ENCODE measurements at regions not wholly inside any gene's neighbourhood (a gene's known extent, or its start where the extent isn't known, plus 50 kb on each side); places are given as distances from the start of the nearest gene placed in this dataset.
"Not testable (repeated sequence)": the region's sequence is repeated elsewhere in the genome, so short reads cannot be mapped to it uniquely, and the experiment has no call there.

DNA sequence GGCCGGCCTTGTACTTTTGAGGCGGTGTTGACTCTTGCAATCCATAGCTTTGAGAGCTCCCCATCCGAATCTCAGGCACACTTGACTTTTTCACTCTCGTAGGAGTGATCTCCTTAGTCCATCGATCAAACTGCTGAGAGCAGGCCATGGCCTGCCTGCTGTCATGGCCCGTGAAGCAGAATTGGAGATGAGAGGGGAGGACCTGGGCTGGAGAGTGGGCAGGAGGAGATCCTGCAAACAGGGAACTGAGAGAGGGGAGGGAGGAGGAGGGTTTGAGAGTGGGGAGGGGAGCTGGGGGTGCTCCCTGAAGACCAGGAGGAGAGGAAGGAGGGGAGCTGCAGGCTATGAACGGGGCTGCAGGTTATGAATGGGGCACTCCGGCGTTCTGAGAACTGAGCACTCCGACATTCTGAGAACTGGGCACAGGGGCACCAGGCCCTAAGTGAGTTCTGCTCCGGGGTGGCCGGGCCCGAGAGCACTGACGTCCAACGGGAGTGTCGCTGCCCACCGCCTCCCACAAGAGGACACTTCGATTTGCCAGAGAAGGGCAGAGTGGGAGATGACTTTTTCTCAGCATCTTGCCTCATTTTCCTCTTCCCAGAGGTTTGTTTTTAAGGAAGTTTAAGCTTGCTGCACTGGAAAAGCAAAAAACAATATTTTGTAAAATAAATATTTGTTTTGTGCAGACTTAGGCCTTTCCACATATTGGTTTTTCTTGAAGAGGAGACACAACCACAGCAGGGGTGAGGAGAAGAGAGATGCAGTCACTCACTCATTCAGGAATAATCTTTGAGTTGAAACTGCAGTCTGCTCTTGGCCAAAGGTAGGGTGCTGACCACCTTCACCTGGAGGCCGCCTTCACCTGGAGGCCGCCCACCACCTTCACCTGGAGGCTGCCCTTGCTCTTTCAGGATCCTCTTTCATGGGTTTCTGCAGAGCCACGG is 194.2 kb downstream of the NPIPB11 start:
- DNase-seq = not testable (repeated sequence)

DNA sequence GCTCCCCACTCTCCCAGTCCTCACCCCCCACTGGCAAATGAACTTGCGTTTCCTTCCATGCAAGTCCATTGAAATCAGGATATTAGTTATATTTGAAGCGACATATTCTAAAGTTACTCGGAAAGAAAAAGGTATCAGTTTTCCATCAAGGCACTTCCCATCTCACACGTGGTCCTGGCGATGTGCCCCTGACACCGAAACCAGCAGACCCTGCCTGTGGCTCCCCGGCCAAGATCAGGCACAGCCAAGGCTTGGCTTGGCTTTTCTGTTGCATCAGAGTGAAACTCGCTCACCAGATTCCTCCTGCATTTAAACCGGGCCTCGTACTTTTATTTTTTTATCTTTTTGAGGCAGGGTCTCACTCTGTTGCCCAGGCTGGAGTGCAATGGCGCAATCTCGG is 195.1 kb downstream of the NPIPB11 start:
- DNase-seq = not testable (repeated sequence)

- not testable (repeated sequence) for DNase-seq
Measured at GRCh38 chr16:29210299-29211150, 196.0 kb downstream of the NPIPB11 start.

GRCh38 chr16:29206120-29206519 is 200.4 kb downstream of the NPIPB11 start:
- DNase-seq = not testable (repeated sequence)

DNA sequence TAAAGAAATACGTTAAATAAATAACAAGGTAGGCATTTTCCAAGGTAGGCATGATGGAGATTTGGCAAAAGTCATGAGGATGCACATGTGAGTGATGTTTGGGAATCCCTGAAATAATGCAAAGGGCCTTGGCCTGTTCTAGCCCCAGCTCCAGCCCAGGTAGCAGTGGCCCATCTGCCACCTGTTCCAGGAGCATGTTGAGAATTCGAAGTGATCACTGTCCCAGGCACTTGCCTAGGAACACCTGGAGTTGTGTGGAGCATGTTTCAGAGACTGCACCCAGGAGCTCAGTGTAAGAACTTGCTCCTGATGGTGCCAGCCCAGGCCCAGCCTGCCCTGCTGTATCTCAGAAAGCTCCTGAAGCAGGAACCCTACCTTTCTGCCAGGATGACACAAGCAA is 201.4 kb downstream of the NPIPB11 start:
- not testable (repeated sequence) for DNase-seq

DNA sequence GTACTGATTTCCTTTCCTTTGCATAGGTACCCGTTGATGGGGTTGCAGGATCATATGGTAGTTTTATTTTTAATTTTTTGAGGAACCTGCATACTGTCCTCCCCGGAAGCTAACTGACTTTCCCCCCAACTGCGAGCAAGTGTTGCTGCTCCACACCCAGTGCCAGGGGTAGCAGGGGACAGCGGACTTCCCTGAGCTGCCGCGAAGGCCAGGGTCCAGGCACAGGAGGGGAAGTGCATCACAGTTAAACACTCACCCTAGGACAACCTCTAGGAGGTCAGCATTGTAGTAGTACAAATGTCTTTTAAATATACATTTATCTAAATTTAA is 201.7 kb downstream of the NPIPB11 start:
- DNase-seq = no peak

DNA sequence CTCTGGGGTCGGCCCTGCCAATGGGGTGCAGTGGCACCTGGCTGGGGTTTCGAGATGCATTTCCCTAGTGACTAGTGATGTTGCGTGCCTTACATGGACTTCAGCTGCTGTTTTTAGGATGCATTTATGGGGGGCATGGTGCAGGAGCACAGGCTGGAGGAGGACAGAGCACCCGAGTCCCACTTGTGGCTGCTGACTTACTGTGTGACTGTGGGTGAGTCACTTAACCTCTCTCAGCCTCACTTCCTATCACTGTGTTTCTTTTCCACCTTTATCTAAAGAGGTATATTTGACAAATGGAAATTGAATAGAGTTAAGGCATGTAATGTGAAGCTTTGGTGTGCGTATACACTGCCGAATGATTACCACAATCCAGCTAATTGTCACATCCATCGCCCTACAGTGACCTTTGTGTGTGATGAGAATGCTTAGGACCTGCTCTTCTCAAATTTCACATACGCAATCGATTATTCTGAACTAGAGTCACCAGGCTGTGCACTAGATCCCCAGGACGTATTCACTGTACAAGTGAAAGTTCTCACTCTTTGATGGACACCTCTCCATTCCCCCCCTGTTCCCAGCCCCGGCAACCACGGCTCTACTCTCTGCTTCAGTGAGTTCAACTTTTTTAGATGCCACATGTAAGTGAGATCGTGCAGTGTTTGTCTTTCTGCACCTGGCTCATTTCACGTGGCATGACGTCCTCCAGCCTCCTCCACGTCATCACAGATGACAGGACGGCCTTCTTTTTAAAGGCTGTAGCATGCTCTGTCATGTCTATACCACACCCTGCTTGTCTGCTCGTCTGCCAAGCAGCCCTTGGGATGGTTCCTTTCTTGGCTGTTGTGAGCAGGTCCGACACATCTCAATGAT is 202.3 kb downstream of the NPIPB11 start:
- not testable (repeated sequence) for DNase-seq

GRCh38 chr16:29203046-29203932 is 203.2 kb downstream of the NPIPB11 start:
- DNase-seq = not testable (repeated sequence)

- not testable (repeated sequence) for DNase-seq
Measured at GRCh38 chr16:29202642-29203041, 203.9 kb downstream of the NPIPB11 start.

GRCh38 chr16:29202025-29202632 is 204.4 kb downstream of the NPIPB11 start:
- not testable (repeated sequence) for DNase-seq

- not testable (repeated sequence) for DNase-seq
Measured at GRCh38 chr16:29201296-29202024, 205.1 kb downstream of the NPIPB11 start.

GRCh38 chr16:29200681-29201080 is 205.8 kb downstream of the NPIPB11 start:
- DNase-seq = not testable (repeated sequence)

DNA sequence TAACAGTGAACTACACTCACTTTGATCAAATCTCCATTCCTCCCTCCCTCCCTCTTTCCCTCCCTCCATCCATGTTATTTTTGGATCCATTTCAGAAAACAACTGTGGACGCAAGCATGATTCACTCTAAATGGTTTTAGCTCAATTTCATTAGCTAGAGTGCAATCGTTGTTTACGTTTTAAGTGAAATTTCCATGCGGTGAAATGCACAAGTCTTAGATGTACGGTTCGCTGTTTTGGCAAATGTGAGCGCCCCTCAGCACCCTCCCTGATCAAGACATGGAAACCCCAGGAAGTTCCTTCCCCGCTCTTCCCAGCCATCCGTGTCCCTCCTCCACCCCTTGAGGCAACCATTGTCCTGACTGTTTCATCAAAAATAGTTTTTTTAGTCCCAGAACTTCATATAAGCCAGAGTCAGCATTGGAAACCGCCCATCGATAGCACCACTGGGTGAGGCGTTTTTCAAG is 206.3 kb downstream of the NPIPB11 start:
- DNase-seq = not testable (repeated sequence)

DNA sequence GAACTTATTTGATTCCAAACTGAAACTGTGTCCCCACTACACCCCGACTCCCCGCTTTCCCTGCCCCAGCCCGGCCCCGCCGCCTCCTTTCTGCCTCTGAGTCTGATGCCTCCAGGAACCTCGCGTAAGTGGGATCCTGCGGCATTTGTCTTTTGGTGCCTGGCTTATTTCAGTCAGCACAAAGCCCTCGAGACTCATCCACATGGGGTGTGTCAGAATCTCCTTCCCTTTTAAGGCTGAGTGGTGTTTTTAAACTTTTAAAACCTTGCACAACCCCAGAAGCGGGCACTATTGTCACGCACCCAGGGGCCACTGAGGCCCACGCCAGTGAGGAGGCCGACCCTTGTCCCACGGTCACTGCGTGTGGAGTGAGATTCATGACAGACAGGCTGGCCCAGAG is 206.9 kb downstream of the NPIPB11 start:
- not testable (repeated sequence) for DNase-seq

DNA sequence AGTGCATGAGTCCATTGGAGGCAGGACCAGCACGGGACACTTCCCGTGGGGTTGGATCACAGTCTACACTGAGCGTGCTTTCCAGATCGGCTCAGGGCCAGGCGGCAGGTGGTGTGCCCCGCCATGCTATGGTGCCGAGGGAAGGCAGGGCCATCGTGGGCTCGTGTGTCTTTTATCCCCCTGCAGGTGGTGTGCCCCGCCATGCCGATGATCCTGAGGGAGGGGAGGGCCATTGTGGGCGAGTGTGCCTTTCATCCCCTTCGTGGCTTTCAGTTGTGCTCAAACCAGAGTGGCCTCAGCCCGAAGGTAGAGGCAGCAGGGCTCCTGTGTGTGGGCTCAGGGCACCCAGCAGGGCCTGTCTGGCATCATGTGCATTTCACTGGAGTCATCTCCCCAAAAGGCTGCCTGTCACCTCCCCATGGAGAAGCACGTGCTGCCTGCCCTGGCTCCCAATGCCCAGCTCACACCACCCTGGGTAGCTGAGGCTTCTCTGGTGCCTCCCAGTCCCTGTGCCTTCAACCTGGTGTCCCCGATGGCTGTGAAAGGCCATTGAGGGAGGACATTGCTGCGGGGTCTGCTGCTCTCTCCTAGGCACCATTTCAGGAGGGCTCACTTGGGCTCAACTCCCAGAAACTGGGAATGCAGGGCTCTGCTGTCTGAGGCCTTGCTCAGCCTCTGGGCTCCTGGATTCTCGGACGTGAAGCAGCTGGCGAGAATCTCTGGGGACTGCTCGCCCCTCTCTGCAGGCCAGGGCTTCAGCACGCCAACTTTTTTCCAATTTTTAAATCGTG is 207.6 kb downstream of the NPIPB11 start:
- DNase-seq = no peak

DNA sequence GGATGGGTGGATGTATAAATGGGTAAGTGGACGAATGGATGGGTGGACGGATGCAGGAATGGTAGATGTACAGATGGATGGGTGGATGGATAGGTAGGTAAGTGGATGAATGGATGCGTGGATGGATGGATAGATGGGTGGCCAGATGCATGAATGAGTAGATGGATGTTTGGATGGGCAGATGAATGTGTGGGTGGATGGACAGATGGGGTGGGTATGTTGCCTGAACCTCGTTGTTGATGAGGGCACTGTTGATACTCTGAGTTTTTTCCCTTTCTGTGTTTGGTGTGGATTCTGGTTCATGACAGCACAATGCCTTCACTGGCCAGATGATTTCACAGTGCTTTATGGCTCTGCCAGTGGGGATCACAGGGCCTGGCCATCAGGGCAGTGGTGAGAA is 208.3 kb downstream of the NPIPB11 start:
- DNase-seq = no peak

GRCh38 chr16:29197494-29198100 is 208.9 kb downstream of the NPIPB11 start:
- not testable (repeated sequence) for DNase-seq

DNA sequence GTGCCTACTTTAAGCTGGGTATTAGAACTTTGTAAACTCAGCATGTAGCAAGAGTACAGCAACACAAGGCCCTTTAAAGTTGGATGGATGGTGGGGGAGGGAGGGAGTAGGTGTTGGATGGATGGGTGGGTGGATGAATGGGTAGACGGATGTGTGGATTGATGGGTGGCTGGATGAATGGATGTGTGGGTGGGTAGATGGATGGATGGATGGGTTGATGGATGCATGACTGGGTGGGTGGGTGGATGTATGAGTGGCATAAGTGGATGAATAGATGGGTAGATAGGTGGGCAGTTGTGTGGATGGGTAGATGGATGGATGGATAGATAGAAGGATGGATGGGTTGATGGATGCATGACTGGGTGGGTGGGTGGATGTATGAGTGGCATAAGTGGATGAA is 209.8 kb downstream of the NPIPB11 start:
- not testable (repeated sequence) for DNase-seq
